ENCODE measurements at regions not wholly inside any gene's neighbourhood (a gene's known extent, or its start where the extent isn't known, plus 50 kb on each side); places are given as distances from the start of the nearest gene placed in this dataset.

- WGBS (ENCODE audit: insufficient coverage): no CpG with 5 or more reads among the region's 1 CpG
- DNase-seq (no peak), ATAC-seq (replicated peaks in 1 of 4) (no peak)
- Mint-ChIP-seq H3K27ac (no peak overlapping the region), H3K9me3 (peaks cover 0 to 7% (median 0%) of the 10 kb centered on the region in 3 donors), H3K36me3 (no peaks in the 10 kb centered on the region), H3K27me3 (no peaks in the 10 kb centered on the region), H3K4me3 (no peak overlapping the region), H3K4me1 (no peaks in the 10 kb centered on the region)
- Histone ChIP-seq H3K9me3 (no peaks in the 10 kb centered on the region), H3K36me3 (ENCODE audit: control insufficient read depth in 2 of 2, extremely low read depth in 1 of 2, insufficient read depth in 1 of 2, low read length in 1 of 2) (no peaks in the 10 kb centered on the region), H3K27ac (ENCODE audit: low read length) (no peak overlapping the region), H3K4me3 (ENCODE audit: control insufficient read depth in 1 of 2, extremely low read depth in 1 of 2, low read length in 1 of 2) (no peak overlapping the region), H3K4me1 (ENCODE audit: control insufficient read depth in 1 of 2, extremely low read depth in 1 of 2, insufficient read depth in 2 of 2, low read length in 2 of 2) (no peaks in the 10 kb centered on the region), H3K27me3 (replicated peaks in 1 of 2; ENCODE audit: control insufficient read depth in 2 of 2, extremely low read depth in 1 of 2, insufficient read depth in 2 of 2, low read length in 1 of 2) (no peaks in the 10 kb centered on the region)
- CTCF ChIA-PET: no interaction called here
- POLR2A ChIA-PET: no interaction called here
Observed at GRCh38 chr5:18333841-18334240, 699.6 kb downstream of the TAF11L14 start.

DNA sequence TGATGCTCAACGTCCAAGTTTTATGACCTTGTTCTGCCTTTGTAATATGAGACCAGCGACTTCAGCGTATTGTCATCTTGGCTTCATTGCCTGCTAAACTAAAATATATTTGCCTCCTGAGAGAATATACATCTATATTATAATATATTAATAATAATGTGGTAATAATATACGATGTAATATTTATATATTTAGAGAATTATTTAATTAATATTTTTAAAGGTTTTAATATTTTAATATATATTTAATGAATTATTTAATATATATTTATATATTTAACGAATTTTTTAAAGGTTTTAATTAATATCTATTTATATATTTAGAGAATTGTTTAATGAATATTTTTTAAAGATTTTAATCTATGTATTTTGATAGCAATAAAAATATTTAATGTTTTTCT is 700.7 kb downstream of the TAF11L14 start:
- no peak for DNase-seq
- no peaks in the 10 kb centered on the region for H3K36me3 Mint-ChIP-seq
- no peak overlapping the region for H3K4me3 ChIP-seq (ENCODE audit: control insufficient read depth in 1 of 2, extremely low read depth in 1 of 2, low read length in 1 of 2)
- peaks cover 0 to 7% (median 0%) of the 10 kb centered on the region in 3 donors for H3K9me3 Mint-ChIP-seq
- no peaks in the 10 kb centered on the region for H3K36me3 ChIP-seq (ENCODE audit: control insufficient read depth in 2 of 2, extremely low read depth in 1 of 2, insufficient read depth in 1 of 2, low read length in 1 of 2)
- no peak overlapping the region for H3K4me3 Mint-ChIP-seq
- no peaks in the 10 kb centered on the region for H3K27me3 Mint-ChIP-seq
- no peaks in the 10 kb centered on the region for H3K27me3 ChIP-seq (replicated peaks in 1 of 2; ENCODE audit: control insufficient read depth in 2 of 2, extremely low read depth in 1 of 2, insufficient read depth in 2 of 2, low read length in 1 of 2)
- H3K27ac ChIP-seq (ENCODE audit: low read length): no peak overlapping the region
- CTCF ChIA-PET: no interaction called here
- no peaks in the 10 kb centered on the region for H3K4me1 Mint-ChIP-seq
- H3K4me1 ChIP-seq (ENCODE audit: control insufficient read depth in 1 of 2, extremely low read depth in 1 of 2, insufficient read depth in 2 of 2, low read length in 2 of 2): no peaks in the 10 kb centered on the region
- H3K9me3 ChIP-seq: no peaks in the 10 kb centered on the region
- POLR2A ChIA-PET: no interaction called here
- ATAC-seq (replicated peaks in 1 of 4): no peak
- no CpG with 5 or more reads among the region's 5 CpGs for WGBS (ENCODE audit: insufficient coverage)
- no peak overlapping the region for H3K27ac Mint-ChIP-seq

DNA sequence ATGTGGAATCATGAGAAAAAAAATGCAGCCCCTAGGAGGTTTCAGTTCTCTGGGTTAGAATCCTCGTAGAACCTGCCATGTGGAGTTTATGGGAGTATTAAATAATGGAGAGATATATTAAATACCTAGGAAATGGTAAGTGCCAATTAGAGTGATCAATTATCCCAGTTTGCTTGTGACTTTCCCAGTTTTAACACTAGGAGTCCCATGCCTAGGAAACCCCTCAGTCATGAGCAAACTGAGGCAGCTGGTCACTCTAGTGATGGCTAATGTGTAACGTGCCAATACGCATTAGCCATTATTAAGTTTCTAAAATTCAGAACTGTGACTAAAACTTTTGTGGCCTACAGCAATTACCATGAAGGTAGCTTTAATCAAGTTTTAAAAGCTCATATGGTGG is 720.6 kb downstream of the TAF11L14 start:
- no peak overlapping the region for H3K27ac Mint-ChIP-seq
- H3K36me3 Mint-ChIP-seq: no peaks in the 10 kb centered on the region
- H3K9me3 Mint-ChIP-seq: peaks cover under 1 to 8% (median 5%) of the 10 kb centered on the region in 3 donors
- ChIA-PET CTCF (no interaction called here), POLR2A (interaction anchor here in 1 of 2 donors (0.6 kb wide), 1 partner anchor 295 kb away, joined by 3 read pairs; no protein-coding TSS in a partner anchor)
- Histone ChIP-seq H3K27ac (ENCODE audit: low read length) (no peak overlapping the region), H3K9me3 (no peaks in the 10 kb centered on the region), H3K4me1 (ENCODE audit: control insufficient read depth in 1 of 2, extremely low read depth in 1 of 2, insufficient read depth in 2 of 2, low read length in 2 of 2) (no peaks in the 10 kb centered on the region), H3K36me3 (ENCODE audit: control insufficient read depth in 2 of 2, extremely low read depth in 1 of 2, insufficient read depth in 1 of 2, low read length in 1 of 2) (no peaks in the 10 kb centered on the region), H3K27me3 (replicated peaks in 1 of 2; ENCODE audit: control insufficient read depth in 2 of 2, extremely low read depth in 1 of 2, insufficient read depth in 2 of 2, low read length in 1 of 2) (no peaks in the 10 kb centered on the region), H3K4me3 (ENCODE audit: control insufficient read depth in 1 of 2, extremely low read depth in 1 of 2, low read length in 1 of 2) (no peak overlapping the region)
- no CpG with 5 or more reads among the region's 3 CpGs for WGBS (ENCODE audit: insufficient coverage)
- no peaks in the 10 kb centered on the region for H3K27me3 Mint-ChIP-seq
- ATAC-seq (replicated peaks in 1 of 4): no peak
- DNase-seq: no peak
- H3K4me3 Mint-ChIP-seq: no peak overlapping the region
- no peaks in the 10 kb centered on the region for H3K4me1 Mint-ChIP-seq

DNA sequence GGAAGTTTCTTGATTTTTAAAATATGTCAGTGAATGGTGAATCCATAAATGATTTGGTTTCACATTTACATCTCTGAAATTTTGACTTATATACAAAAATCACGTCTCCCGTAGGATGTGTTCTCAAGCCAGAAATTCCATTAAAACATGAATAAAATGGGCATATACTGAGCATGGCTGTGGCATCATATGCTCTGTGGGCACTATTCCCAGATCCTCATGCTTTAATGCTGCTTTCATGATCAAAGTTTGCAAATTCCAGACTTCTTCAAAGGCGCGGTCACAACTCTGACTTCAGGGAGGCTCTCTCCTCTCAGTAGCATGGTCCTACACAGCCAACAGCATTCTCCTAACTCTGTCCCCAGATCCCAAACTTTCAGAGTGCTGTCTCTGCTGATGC is 723.2 kb downstream of the TAF11L14 start:
- no peak overlapping the region for H3K27ac ChIP-seq (ENCODE audit: low read length)
- no peak for ATAC-seq (replicated peaks in 1 of 4)
- no peaks in the 10 kb centered on the region for H3K9me3 ChIP-seq
- Mint-ChIP-seq H3K27me3 (no peaks in the 10 kb centered on the region), H3K27ac (no peak overlapping the region), H3K4me3 (no peak overlapping the region), H3K36me3 (no peaks in the 10 kb centered on the region), H3K4me1 (no peaks in the 10 kb centered on the region), H3K9me3 (peaks cover 4 to 8% (median 4%) of the 10 kb centered on the region in 3 donors)
- WGBS (ENCODE audit: insufficient coverage): 92% methylated on average over 2 of the region's 4 CpGs
- H3K4me1 ChIP-seq (ENCODE audit: control insufficient read depth in 1 of 2, extremely low read depth in 1 of 2, insufficient read depth in 2 of 2, low read length in 2 of 2): no peaks in the 10 kb centered on the region
- H3K27me3 ChIP-seq (replicated peaks in 1 of 2; ENCODE audit: control insufficient read depth in 2 of 2, extremely low read depth in 1 of 2, insufficient read depth in 2 of 2, low read length in 1 of 2): no peaks in the 10 kb centered on the region
- ChIA-PET CTCF (no interaction called here), POLR2A (no interaction called here)
- no peak for DNase-seq
- no peaks in the 10 kb centered on the region for H3K36me3 ChIP-seq (ENCODE audit: control insufficient read depth in 2 of 2, extremely low read depth in 1 of 2, insufficient read depth in 1 of 2, low read length in 1 of 2)
- H3K4me3 ChIP-seq (ENCODE audit: control insufficient read depth in 1 of 2, extremely low read depth in 1 of 2, low read length in 1 of 2): no peak overlapping the region

DNA sequence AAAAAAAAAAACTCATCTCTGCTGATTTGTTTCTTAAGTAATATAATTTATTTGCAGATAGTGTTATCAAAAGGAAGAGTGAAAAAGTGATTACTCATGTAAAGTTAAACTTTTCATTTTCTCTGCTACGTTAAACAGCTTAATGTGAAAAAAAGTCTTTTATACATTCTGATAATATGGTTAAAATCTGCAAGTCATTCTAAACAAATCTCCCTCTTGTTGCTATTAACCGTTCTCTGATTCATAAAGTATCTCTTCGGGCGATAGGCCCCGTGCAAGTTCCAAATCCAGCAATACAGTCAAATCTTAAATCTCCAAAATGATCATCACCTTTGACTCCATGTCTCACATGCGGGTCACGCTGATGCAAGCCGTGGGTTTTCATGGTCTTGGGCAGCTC is 732.0 kb downstream of the TAF11L14 start:
- no peak overlapping the region for H3K27ac Mint-ChIP-seq
- WGBS (ENCODE audit: insufficient coverage): 95% methylated on average over 6 of the region's 8 CpGs
- POLR2A ChIA-PET: no interaction called here

DNA sequence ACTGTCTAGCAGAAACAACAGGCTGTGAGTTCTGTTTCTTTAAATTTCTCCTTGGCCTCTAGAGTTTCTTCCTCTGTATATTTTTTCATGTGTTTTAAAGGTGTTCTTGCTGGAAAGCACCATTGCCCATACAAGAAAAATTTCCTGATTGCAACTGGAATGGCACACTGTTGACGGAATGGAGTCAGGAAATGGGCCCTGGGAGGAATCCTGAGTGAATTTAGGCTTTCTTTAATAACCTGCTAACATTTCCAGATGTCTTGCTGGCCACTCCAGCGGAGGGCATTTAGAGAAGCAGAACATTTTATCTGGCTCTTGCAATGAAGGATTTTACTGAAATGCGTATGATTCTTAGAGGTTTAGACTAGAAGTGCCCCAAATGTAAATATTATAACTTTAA is 736.3 kb downstream of the TAF11L14 start:
- Mint-ChIP-seq H3K4me1 (no peaks in the 10 kb centered on the region), H3K9me3 (peaks cover 7 to 16% (median 11%) of the 10 kb centered on the region in 3 donors), H3K36me3 (no peaks in the 10 kb centered on the region), H3K4me3 (no peak overlapping the region), H3K27me3 (no peaks in the 10 kb centered on the region), H3K27ac (no peak overlapping the region)
- H3K4me1 ChIP-seq (ENCODE audit: control insufficient read depth in 1 of 2, extremely low read depth in 1 of 2, insufficient read depth in 2 of 2, low read length in 2 of 2): no peaks in the 10 kb centered on the region
- DNase-seq (no peak), ATAC-seq (replicated peaks in 1 of 4) (no peak)
- H3K4me3 ChIP-seq (ENCODE audit: control insufficient read depth in 1 of 2, extremely low read depth in 1 of 2, low read length in 1 of 2): no peak overlapping the region
- ChIA-PET POLR2A (no interaction called here), CTCF (no interaction called here)
- no peaks in the 10 kb centered on the region for H3K9me3 ChIP-seq
- 83% methylated on average over 1 of the region's 3 CpGs for WGBS (ENCODE audit: insufficient coverage)
- no peaks in the 10 kb centered on the region for H3K36me3 ChIP-seq (ENCODE audit: control insufficient read depth in 2 of 2, extremely low read depth in 1 of 2, insufficient read depth in 1 of 2, low read length in 1 of 2)
- no peaks in the 10 kb centered on the region for H3K27me3 ChIP-seq (replicated peaks in 1 of 2; ENCODE audit: control insufficient read depth in 2 of 2, extremely low read depth in 1 of 2, insufficient read depth in 2 of 2, low read length in 1 of 2)
- no peak overlapping the region for H3K27ac ChIP-seq (ENCODE audit: low read length)

More for the DNA sequence above, 732.0 kb downstream of the TAF11L14 start:
- DNase-seq (no peak), ATAC-seq (replicated peaks in 1 of 4) (no peak)
- Mint-ChIP-seq H3K36me3 (no peaks in the 10 kb centered on the region), H3K9me3 (peaks cover 4 to 12% (median 10%) of the 10 kb centered on the region in 3 donors), H3K27me3 (no peaks in the 10 kb centered on the region), H3K4me1 (no peaks in the 10 kb centered on the region), H3K4me3 (no peak overlapping the region)
- no peaks in the 10 kb centered on the region for H3K36me3 ChIP-seq (ENCODE audit: control insufficient read depth in 2 of 2, extremely low read depth in 1 of 2, insufficient read depth in 1 of 2, low read length in 1 of 2)
- H3K27ac ChIP-seq (ENCODE audit: low read length): no peak overlapping the region
- H3K27me3 ChIP-seq (replicated peaks in 1 of 2; ENCODE audit: control insufficient read depth in 2 of 2, extremely low read depth in 1 of 2, insufficient read depth in 2 of 2, low read length in 1 of 2): no peaks in the 10 kb centered on the region
- CTCF ChIA-PET: no interaction called here
- no peaks in the 10 kb centered on the region for H3K9me3 ChIP-seq
- H3K4me1 ChIP-seq (ENCODE audit: control insufficient read depth in 1 of 2, extremely low read depth in 1 of 2, insufficient read depth in 2 of 2, low read length in 2 of 2): no peaks in the 10 kb centered on the region
- no peak overlapping the region for H3K4me3 ChIP-seq (ENCODE audit: control insufficient read depth in 1 of 2, extremely low read depth in 1 of 2, low read length in 1 of 2)

DNA sequence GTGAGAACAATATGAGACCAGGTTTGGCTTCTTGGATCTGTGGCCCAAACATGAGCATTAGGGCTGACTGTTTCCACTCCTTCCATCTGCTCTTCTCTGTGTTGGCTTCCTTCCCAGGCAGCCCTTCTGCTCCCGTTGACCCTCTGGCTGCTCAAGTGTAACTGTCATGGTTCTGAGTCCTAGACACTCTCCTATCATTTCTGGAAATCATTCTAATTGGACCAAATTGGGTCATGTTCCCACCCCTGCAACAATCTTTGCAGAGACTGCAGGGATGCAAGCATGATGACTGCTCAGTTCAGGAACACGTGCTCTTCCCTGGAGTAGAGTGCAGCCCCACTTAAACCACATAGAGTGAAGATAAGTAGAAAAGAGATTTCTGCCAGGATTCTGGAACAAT is 741.4 kb downstream of the TAF11L14 start:
- CTCF ChIA-PET: no interaction called here

More for the DNA sequence above, 741.4 kb downstream of the TAF11L14 start:
- Mint-ChIP-seq H3K27me3 (no peaks in the 10 kb centered on the region), H3K4me3 (no peak overlapping the region), H3K27ac (no peak overlapping the region), H3K36me3 (no peaks in the 10 kb centered on the region), H3K4me1 (no peaks in the 10 kb centered on the region), H3K9me3 (peaks cover 2 to 15% (median 3%) of the 10 kb centered on the region in 3 donors)
- ATAC-seq (replicated peaks in 1 of 4): no peak
- Histone ChIP-seq H3K4me3 (ENCODE audit: control insufficient read depth in 1 of 2, extremely low read depth in 1 of 2, low read length in 1 of 2) (no peak overlapping the region), H3K27me3 (replicated peaks in 1 of 2; ENCODE audit: control insufficient read depth in 2 of 2, extremely low read depth in 1 of 2, insufficient read depth in 2 of 2, low read length in 1 of 2) (no peaks in the 10 kb centered on the region), H3K36me3 (ENCODE audit: control insufficient read depth in 2 of 2, extremely low read depth in 1 of 2, insufficient read depth in 1 of 2, low read length in 1 of 2) (no peaks in the 10 kb centered on the region), H3K4me1 (ENCODE audit: control insufficient read depth in 1 of 2, extremely low read depth in 1 of 2, insufficient read depth in 2 of 2, low read length in 2 of 2) (no peaks in the 10 kb centered on the region), H3K9me3 (no peaks in the 10 kb centered on the region), H3K27ac (ENCODE audit: low read length) (no peak overlapping the region)
- DNase-seq: no peak
- POLR2A ChIA-PET: no interaction called here
- WGBS (ENCODE audit: insufficient coverage): 73% methylated on average over 1 of the region's 2 CpGs

Data from T-cell (primary cell).